HG03095 (cell line): ENCODE measurements at regions not wholly inside any gene's neighbourhood (a gene's known extent, or its start where the extent isn't known, plus 50 kb on each side); places are given as distances from the start of the nearest gene placed in this dataset.

ENCODE experiments used
- ATAC-seq: cut with Tn5 transposase; IDR thresholded peaks from one replicate; pipeline ENCODE4 v1.9.1; 2021; ENCODE audit warnings: moderate library complexity; ENCODE audit not compliant: unreplicated experiment

- no peak for ATAC-seq
These were observed 59.5 kb upstream of the DYNAP start for GRCh38 chr18:54531402-54532065.

GRCh38 chr18:54532222-54532621 lies 58.8 kb upstream of the DYNAP start:
- no peak for ATAC-seq

DNA sequence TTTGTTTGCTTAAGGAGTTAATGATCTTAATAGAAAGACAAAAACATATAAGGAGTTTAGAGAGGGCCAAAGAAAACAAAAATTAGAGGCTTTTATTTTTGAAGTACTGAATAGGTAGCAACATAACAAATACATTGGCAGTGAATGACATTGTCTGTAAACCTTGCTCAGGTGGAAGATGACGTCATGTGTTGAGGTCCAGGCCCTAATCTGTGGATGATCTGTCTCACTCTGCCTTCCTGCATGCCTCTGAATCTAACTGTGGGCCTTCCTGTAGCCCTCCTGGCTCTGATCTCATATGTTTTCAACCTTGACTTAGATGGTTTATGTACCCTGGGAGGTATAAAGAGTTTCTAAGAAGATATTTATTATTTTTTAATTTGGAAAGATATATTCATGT lies 58.1 kb upstream of the DYNAP start:
- ATAC-seq: no peak
